NCI-H748 (cell line): ENCODE measurements at regions not wholly inside any gene's neighbourhood (a gene's known extent, or its start where the extent isn't known, plus 50 kb on each side); places are given as distances from the start of the nearest gene placed in this dataset.

Experiments
- DNase-seq: peaks from one replicate; lab custom pipeline; 2025; ENCODE audit not compliant: unreplicated experiment; lab: John Stamatoyannopoulos, UW

- no peak for DNase-seq
These were observed 211.9 kb upstream of the UMPS start for GRCh38 chr3:124518350-124518749.

- DNase-seq = peak; percentile 46
These were observed 210.6 kb upstream of the UMPS start for GRCh38 chr3:124519591-124520194.

- DNase-seq = peak; percentile 94
These were observed 209.3 kb upstream of the UMPS start for GRCh38 chr3:124520970-124521369.

GRCh38 chr3:124522082-124522625 lies 208.1 kb upstream of the UMPS start:
- DNase-seq = no peak

GRCh38 chr3:124526601-124527000 lies 203.7 kb upstream of the UMPS start:
- DNase-seq = no peak

- DNase-seq = no peak
These were observed 200.3 kb upstream of the UMPS start for GRCh38 chr3:124529826-124530571.

- no peak for DNase-seq
These were observed 199.3 kb upstream of the UMPS start for GRCh38 chr3:124530916-124531315.

GRCh38 chr3:124532071-124532470 lies 198.2 kb upstream of the UMPS start:
- DNase-seq = no peak

- no peak for DNase-seq
These were observed 194.9 kb upstream of the UMPS start for GRCh38 chr3:124535306-124535705.

- no peak for DNase-seq
These were observed 189.6 kb upstream of the UMPS start for GRCh38 chr3:124540550-124541211.

GRCh38 chr3:124542214-124542869 lies 187.9 kb upstream of the UMPS start:
- no peak for DNase-seq

- no peak for DNase-seq
These were observed 184.4 kb upstream of the UMPS start for GRCh38 chr3:124545891-124546290.

GRCh38 chr3:124552224-124552623 lies 178.0 kb upstream of the UMPS start:
- DNase-seq = peak; percentile 87

GRCh38 chr3:124553178-124553577 lies 177.1 kb upstream of the UMPS start:
- no peak for DNase-seq

GRCh38 chr3:124556636-124557035 lies 173.6 kb upstream of the UMPS start:
- DNase-seq = no peak

- DNase-seq = peak; percentile 8
These were observed 172.6 kb upstream of the UMPS start for GRCh38 chr3:124557433-124558232.

GRCh38 chr3:124558991-124559845 lies 171.0 kb upstream of the UMPS start:
- peak; percentile 38 for DNase-seq

GRCh38 chr3:124559846-124560574 lies 170.2 kb upstream of the UMPS start:
- peak; percentile 67 for DNase-seq

GRCh38 chr3:124560666-124561215 lies 169.5 kb upstream of the UMPS start:
- no peak for DNase-seq
